K562 (cell line): ENCODE measurements at regions not wholly inside any gene's neighbourhood (a gene's known extent, or its start where the extent isn't known, plus 50 kb on each side); places are given as distances from the start of the nearest gene placed in this dataset.
"Not testable (repeated sequence)": the region's sequence is repeated elsewhere in the genome, so short reads cannot be mapped to it uniquely, and the experiment has no call there.

Experiments used
- ATAC-seq: fragments of 200-7000 bp; cut with Tn5 transposase; 3 replicates; pipeline ENCODE4 v1.9.1; 2020; ENCODE audit warnings: moderate library complexity
- BruUV-seq: library from RNA; stranded (reverse); fragments of 400-500 nt; replicated peaks from 2 replicates; lab custom pipeline; 2021; lab: Mats Ljungman, UMichigan
- CTCF ChIA-PET: fragments of 300-600 bp; formaldehyde crosslinking; extraction: SDS; loops from one replicate; lab custom pipeline; 2021; ENCODE audit warnings: low intra/inter-chr PET ratio; lab: Yijun Ruan, JAX
- POLR2A ChIA-PET: fragments of 300-600, 350-650 bp; sonication (Branson Sonifier 250); formaldehyde crosslinking; extraction: SDS; loops from one replicate; lab custom pipeline; 2021; ENCODE audit warnings: antibody characterized with exemption, inconsistent platforms; lab: Yijun Ruan, JAX
- DNase-seq, 4 experiments: peaks; one replicate each; pipeline versions ENCODE4 v3.0.0 to v3.0.0-alpha.2; 2011 to 2018; ENCODE audit warnings: low spot score in 3 of 4, mixed read lengths in 3 of 4; ENCODE audit errors: extremely low read depth in 1 of 4
- FAIRE-seq: peaks from 2 replicates; lab custom pipeline; 2011; peaks lifted over from hg19 to GRCh38; lab: Jason Lieb, UNC
- H2AFZ ChIP-seq: 2 replicates; pipeline ENCODE4 v1.6.0; 2011; ENCODE audit warnings: low read depth, low read length, control low read depth, inconsistent platforms
- H3K27ac ChIP-seq: fragments of 200-600 bp; 3 replicates; pipeline ENCODE4 v1.8.0; 2011; ENCODE audit warnings: low read depth, mild to moderate bottlenecking, control low read depth, inconsistent platforms, low read length, moderate library complexity, mixed read lengths; ENCODE audit errors: extremely low read depth
- H3K27me3 ChIP-seq, 2 experiments: fragments of 300-600 bp in 1 of 2; 2 replicates in 1 of 2; 3 replicates in 1 of 2; pipeline versions ENCODE4 v1.6.0 to v1.8.0; 2011; ENCODE audit warnings: inconsistent platforms in 2 of 2, low read length in 2 of 2, mild to moderate bottlenecking in 1 of 2, mixed read lengths in 1 of 2, moderate library complexity in 1 of 2; ENCODE audit not compliant: control insufficient read depth in 2 of 2, insufficient read depth in 2 of 2
- H3K36me3 ChIP-seq: fragments of 300-600 bp; 3 replicates; pipeline ENCODE4 v1.8.0; 2011; ENCODE audit warnings: mild to moderate bottlenecking, low read length, inconsistent platforms; ENCODE audit not compliant: control insufficient read depth, insufficient read depth
- H3K4me1 ChIP-seq, 2 experiments: fragments of 200-600 bp in 1 of 2; replicated peaks in 1 of 2; 2 replicates in 1 of 2; 3 replicates in 1 of 2; pipeline versions ENCODE4 v1.5.1 to v1.8.0; 2011; ENCODE audit warnings: inconsistent platforms in 2 of 2, low read length in 2 of 2, mild to moderate bottlenecking in 1 of 2, mixed read lengths in 1 of 2, moderate library complexity in 1 of 2; ENCODE audit not compliant: control insufficient read depth in 2 of 2, insufficient read depth in 2 of 2
- H3K4me2 ChIP-seq: 2 replicates; pipeline ENCODE4 v1.6.1; 2011; ENCODE audit warnings: low read length, control low read depth, inconsistent platforms, mixed read lengths; ENCODE audit not compliant: insufficient read depth
- H3K4me3 ChIP-seq: fragments of 200-600 bp; sonication (generic), shearing (Covaris generic); 2 replicates; pipeline ENCODE4 v1.5.1; 2016; ENCODE audit warnings: control low read depth, inconsistent platforms
- H3K79me2 ChIP-seq: fragments of 200-600 bp; 3 replicates; pipeline ENCODE4 v1.8.0; 2011; ENCODE audit warnings: low read length, inconsistent platforms; ENCODE audit not compliant: control insufficient read depth, insufficient read depth
- H3K9ac ChIP-seq, 2 experiments: 2 replicates each; pipeline versions ENCODE4 v1.6.0 to v1.6.1; 2011; ENCODE audit warnings: low read depth in 2 of 2, low read length in 2 of 2, control low read depth in 1 of 2, inconsistent platforms in 1 of 2, mild to moderate bottlenecking in 1 of 2, mixed read lengths in 1 of 2; ENCODE audit not compliant: insufficient read depth in 1 of 2
- H3K9me1 ChIP-seq: one replicate; pipeline ENCODE4 v1.6.0; 2011; ENCODE audit warnings: inconsistent platforms, mild to moderate bottlenecking, low read length, moderate library complexity; ENCODE audit not compliant: control insufficient read depth, insufficient read depth
- H3K9me3 ChIP-seq: replicated peaks from 2 replicates; pipeline ENCODE4 v1.5.1; 2011; ENCODE audit warnings: low read depth, low read length, inconsistent platforms; ENCODE audit not compliant: control insufficient read depth, insufficient read depth
- H4K20me1 ChIP-seq: replicated peaks from 2 replicates; pipeline ENCODE4 v1.6.1; 2011; ENCODE audit warnings: low read length, inconsistent platforms, mixed read lengths; ENCODE audit not compliant: control insufficient read depth, insufficient read depth
- DPF2 ChIP-seq: fragments of 450-650 bp; IDR thresholded peaks from 2 replicates; pipeline ENCODE4 v1.6.1; 2016
- GTF2F1 ChIP-seq: IDR thresholded peaks from 2 replicates; pipeline ENCODE4 v1.6.1; 2011; ENCODE audit warnings: low read depth, low read length, improper control_type of control experiment
- NUFIP1 ChIP-seq: fragments of 450-650 bp; IDR thresholded peaks from 2 replicates; pipeline ENCODE4 v1.6.1; 2018; ENCODE audit not compliant: partially characterized antibody
- POLR2AphosphoS5 ChIP-seq: IDR thresholded peaks from 2 replicates; pipeline ENCODE4 v1.6.1; 2011; ENCODE audit warnings: mild to moderate bottlenecking, low read depth, low read length, moderate library complexity; ENCODE audit not compliant: control insufficient read depth, insufficient read depth
- SOX6 ChIP-seq: fragments of 450-650 bp; IDR thresholded peaks from 2 replicates; pipeline ENCODE4 v1.6.1; 2014; ENCODE audit warnings: mild to moderate bottlenecking
- TAF9B ChIP-seq: fragments of 450-650 bp; IDR thresholded peaks from 2 replicates; pipeline ENCODE4 v1.6.1; 2018; ENCODE audit warnings: mild to moderate bottlenecking; ENCODE audit not compliant: partially characterized antibody
- TEAD2 ChIP-seq: fragments of 450-650 bp; IDR thresholded peaks from 2 replicates; pipeline ENCODE4 v1.6.1; 2016; ENCODE audit warnings: missing genetic modification characterization, control low read depth, missing compliant biosample characterization
- ZMIZ1 ChIP-seq, 2 experiments: fragments of 150-350 bp in 1 of 2; IDR thresholded peaks; 2 replicates each; pipeline ENCODE4 v1.6.1; 2012 to 2016; ENCODE audit warnings: low read depth in 2 of 2, low read length in 2 of 2, mild to moderate bottlenecking in 1 of 2, moderate library complexity in 1 of 2
- ZNF408 ChIP-seq: fragments of 250-450 bp; sonication (Bioruptor Pico); IDR thresholded peaks from 2 replicates; pipeline ENCODE4 v1.4.0; 2020; ENCODE audit warnings: low read depth, mild to moderate bottlenecking, moderate library complexity
- WGBS: fragments of 100-300 bp; shearing (Covaris generic); methylation state at CpG from one replicate; pipeline ENCODE4 v1.1.6; 2016; ENCODE audit warnings: low coverage, mixed read lengths; ENCODE audit not compliant: insufficient coverage; ENCODE audit errors: missing lambda C conversion rate; 5-methylcytosine and 5-hydroxymethylcytosine counted together
- in situ Hi-C: fragments of 300-500 bp; cut with MboI; formaldehyde crosslinking; loops from 4 replicates; pipeline ENCODE4 v1.15.0; 2018; ENCODE audit warnings: inconsistent platforms, mixed read lengths
- intact Hi-C: fragments of 100-400 bp; cut with micrococcal nuclease; formaldehyde crosslinking; loops from 2 replicates; pipeline ENCODE4 v1.14.2; 2022

- in situ Hi-C loops: loop anchor here (5.0 kb wide), 1 partner anchor 504 kb away; no protein-coding TSS in a partner anchor
- DNase-seq, BruUV-seq, H3K27ac ChIP-seq, ATAC-seq, H3K4me2 ChIP-seq, H3K36me3 ChIP-seq, CTCF ChIA-PET, H3K4me3 ChIP-seq, H4K20me1 ChIP-seq, H3K9me1 ChIP-seq, H3K9me3 ChIP-seq, H3K9ac ChIP-seq, H2AFZ ChIP-seq, H3K27me3 ChIP-seq, intact Hi-C loops, H3K79me2 ChIP-seq, FAIRE-seq, H3K4me1 ChIP-seq: not testable (repeated sequence)
- POLR2A ChIA-PET: interaction anchor here (0.6 kb wide), 1 partner anchor 284 kb away, joined by 3 read pairs; no protein-coding TSS in a partner anchor
- WGBS: 0% methylated on average over 1 of the region's 1 CpG
Measured at GRCh38 chr5:174943002-174943401, 218.6 kb downstream of the MSX2 start.

GRCh38 chr5:174937201-174938123 is 213.1 kb downstream of the MSX2 start:
- H3K4me2 ChIP-seq: no peak overlapping the region
- no peak overlapping the region for H3K9ac ChIP-seq
- no peak for DNase-seq
- ATAC-seq: no peak
- FAIRE-seq: no peak
- no peaks in the 10 kb centered on the region for H3K36me3 ChIP-seq
- no peak overlapping the region for H3K27ac ChIP-seq
- intact Hi-C loops (loop anchor here (2.0 to 10.0 kb wide), 3 partner anchors 27 to 517 kb away; no protein-coding TSS in a partner anchor), in situ Hi-C loops (no loop called here)
- H4K20me1 ChIP-seq: no peaks in the 10 kb centered on the region
- BruUV-seq: no TSS peak
- no peak overlapping the region for H2AFZ ChIP-seq
- H3K79me2 ChIP-seq: no peaks in the 10 kb centered on the region
- CTCF ChIA-PET: interaction anchor here (2.0 kb wide), 1 partner anchor 27 kb away, joined by 15 read pairs; no protein-coding TSS in a partner anchor
- no peaks in the 10 kb centered on the region for H3K9me1 ChIP-seq
- H3K9me3 ChIP-seq: no peaks in the 10 kb centered on the region
- H3K27me3 ChIP-seq: peaks cover 0 to 12% of the 10 kb centered on the region in 2 experiments; a peak in 2 of 5 replicates
- no peak overlapping the region for H3K4me3 ChIP-seq
- POLR2A ChIA-PET: no interaction called here
- H3K4me1 ChIP-seq: no peaks in the 10 kb centered on the region
- WGBS: 0% methylated on average over 6 of the region's 6 CpGs
- TF ChIP-seq TAF9B (no peak), ZNF408 (CRISPR knock-in tag) (no peak), ZMIZ1 (IDR thresholded peaks at IDR 0.05; ENCODE audit: low read depth in 2 of 2, low read length in 2 of 2) (no peak), NUFIP1 (no peak), POLR2AphosphoS5 (no peak), GTF2F1 (no peak), SOX6 (no peak), TEAD2 (tag) (no peak), DPF2 (no peak)
